Fibroblast of lung (primary cell): ENCODE measurements at regions not wholly inside any gene's neighbourhood (a gene's known extent, or its start where the extent isn't known, plus 50 kb on each side); places are given as distances from the start of the nearest gene placed in this dataset.

ENCODE experiments used
- DNase-seq, 2 donors: peaks; one replicate each; pipeline versions ENCODE4 v3.0.0 to v3.0.0-alpha.2; 2010; ENCODE audit warnings: low read depth in 2 of 2
- H2AFZ ChIP-seq: 2 replicates; pipeline ENCODE4 v1.5.1; 2012; ENCODE audit warnings: low read length, control low read depth, inconsistent platforms
- H3K27ac ChIP-seq: 2 replicates; pipeline ENCODE4 v1.5.1; 2011; ENCODE audit warnings: low read length, control low read depth; ENCODE audit not compliant: insufficient read depth
- H3K27me3 ChIP-seq: 2 replicates; pipeline ENCODE4 v1.5.1; 2011; ENCODE audit warnings: mild to moderate bottlenecking, low read length; ENCODE audit not compliant: control insufficient read depth, insufficient read depth
- H3K36me3 ChIP-seq: 2 replicates; pipeline ENCODE4 v1.5.1; 2011; ENCODE audit warnings: low read length; ENCODE audit not compliant: control insufficient read depth, insufficient read depth
- H3K4me1 ChIP-seq: 2 replicates; pipeline ENCODE4 v1.5.1; 2011; ENCODE audit warnings: low read length; ENCODE audit not compliant: control insufficient read depth, insufficient read depth; ENCODE audit errors: extremely low read depth
- H3K4me2 ChIP-seq: 2 replicates; pipeline ENCODE4 v1.5.1; 2011; ENCODE audit warnings: low read length, control low read depth; ENCODE audit not compliant: insufficient read depth; ENCODE audit errors: extremely low read depth
- H3K4me3 ChIP-seq, 4 experiments: fragments of 200-600 bp in 1 of 4; sonication (generic) in 1 of 4; replicated peaks in 1 of 4; 2 replicates each; pipeline ENCODE4 v1.5.1; 2011 to 2016; ENCODE audit warnings: low read length in 4 of 4, low read depth in 3 of 4, mild to moderate bottlenecking in 3 of 4, control low read depth in 2 of 4, inconsistent platforms in 1 of 4, mixed read lengths in 1 of 4; ENCODE audit not compliant: insufficient read depth in 1 of 4; ENCODE audit errors: control extremely low read depth in 1 of 4
- H3K79me2 ChIP-seq: 2 replicates; pipeline ENCODE4 v1.5.1; 2012; ENCODE audit warnings: mild to moderate bottlenecking, low read length, inconsistent platforms; ENCODE audit not compliant: control insufficient read depth, insufficient read depth
- H3K9ac ChIP-seq: 2 replicates; pipeline ENCODE4 v1.5.1; 2011; ENCODE audit warnings: mild to moderate bottlenecking, low read length, control low read depth; ENCODE audit not compliant: insufficient read depth
- H3K9me3 ChIP-seq: 2 replicates; pipeline ENCODE4 v1.5.1; 2012; ENCODE audit warnings: low read depth, low read length; ENCODE audit not compliant: control insufficient read depth, insufficient read depth
- H4K20me1 ChIP-seq: 2 replicates; pipeline ENCODE4 v1.5.1; 2011; ENCODE audit warnings: low read length; ENCODE audit not compliant: control insufficient read depth, insufficient read depth; ENCODE audit errors: extremely low read depth
- EZH2 ChIP-seq: IDR thresholded peaks from 2 replicates; pipeline ENCODE4 v1.5.1; 2012; ENCODE audit warnings: low read length, control low read depth, mild to moderate bottlenecking; ENCODE audit errors: missing control alignments
- TF ChIP-seq, protein P1 (sequence below), 2 donors: IDR thresholded peaks in 1 of 2; conservative IDR thresholded peaks in 1 of 2; 1 replicate in 1 of 2; 2 replicates in 1 of 2; pipeline ENCODE4 v1.5.1; 2011 to 2012; ENCODE audit warnings: low read length in 2 of 2, control low read depth in 1 of 2, inconsistent platforms in 1 of 2, low read depth in 1 of 2, mild to moderate bottlenecking in 1 of 2

DNA sequence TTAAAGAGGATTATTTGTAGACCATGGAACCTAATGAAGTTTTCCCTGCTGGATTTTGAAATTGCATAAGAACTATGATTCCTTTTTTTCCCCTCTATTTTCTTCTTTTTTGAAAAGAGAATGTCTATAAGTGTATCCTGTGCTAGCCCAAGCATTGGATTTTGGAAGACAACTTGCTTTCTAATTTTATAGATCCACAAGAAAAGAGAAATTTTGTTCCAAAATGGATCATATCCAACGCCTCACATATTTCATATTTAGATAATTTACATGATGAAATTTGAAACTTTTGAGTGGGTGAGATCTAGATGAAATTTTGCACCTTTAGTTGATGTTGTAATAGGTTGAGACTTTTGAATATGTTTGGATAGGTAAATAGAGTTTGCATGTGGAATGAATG, 978.7 kb downstream of the MRPL39 start:
- no peak overlapping the region for H2AFZ ChIP-seq
- no peaks in the 10 kb centered on the region for H3K36me3 ChIP-seq
- no peak overlapping the region for H3K27ac ChIP-seq
- no peak for TF ChIP-seq EZH2
- TF ChIP-seq, protein P1, sequence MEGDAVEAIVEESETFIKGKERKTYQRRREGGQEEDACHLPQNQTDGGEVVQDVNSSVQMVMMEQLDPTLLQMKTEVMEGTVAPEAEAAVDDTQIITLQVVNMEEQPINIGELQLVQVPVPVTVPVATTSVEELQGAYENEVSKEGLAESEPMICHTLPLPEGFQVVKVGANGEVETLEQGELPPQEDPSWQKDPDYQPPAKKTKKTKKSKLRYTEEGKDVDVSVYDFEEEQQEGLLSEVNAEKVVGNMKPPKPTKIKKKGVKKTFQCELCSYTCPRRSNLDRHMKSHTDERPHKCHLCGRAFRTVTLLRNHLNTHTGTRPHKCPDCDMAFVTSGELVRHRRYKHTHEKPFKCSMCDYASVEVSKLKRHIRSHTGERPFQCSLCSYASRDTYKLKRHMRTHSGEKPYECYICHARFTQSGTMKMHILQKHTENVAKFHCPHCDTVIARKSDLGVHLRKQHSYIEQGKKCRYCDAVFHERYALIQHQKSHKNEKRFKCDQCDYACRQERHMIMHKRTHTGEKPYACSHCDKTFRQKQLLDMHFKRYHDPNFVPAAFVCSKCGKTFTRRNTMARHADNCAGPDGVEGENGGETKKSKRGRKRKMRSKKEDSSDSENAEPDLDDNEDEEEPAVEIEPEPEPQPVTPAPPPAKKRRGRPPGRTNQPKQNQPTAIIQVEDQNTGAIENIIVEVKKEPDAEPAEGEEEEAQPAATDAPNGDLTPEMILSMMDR (conservative IDR thresholded peaks at IDR 0.05 in 1 of 2, IDR thresholded peaks at IDR 0.05 in 1 of 2; ENCODE audit: low read depth in 1 of 2, low read length in 2 of 2): no peak
- H4K20me1 ChIP-seq: no peaks in the 10 kb centered on the region
- H3K4me1 ChIP-seq: no peaks in the 10 kb centered on the region
- no peaks in the 10 kb centered on the region for H3K9me3 ChIP-seq
- H3K79me2 ChIP-seq: no peaks in the 10 kb centered on the region
- H3K27me3 ChIP-seq: no peaks in the 10 kb centered on the region
- no peak overlapping the region for H3K9ac ChIP-seq
- H3K4me3 ChIP-seq: no peak overlapping the region
- no peak for DNase-seq
- no peak overlapping the region for H3K4me2 ChIP-seq

DNA sequence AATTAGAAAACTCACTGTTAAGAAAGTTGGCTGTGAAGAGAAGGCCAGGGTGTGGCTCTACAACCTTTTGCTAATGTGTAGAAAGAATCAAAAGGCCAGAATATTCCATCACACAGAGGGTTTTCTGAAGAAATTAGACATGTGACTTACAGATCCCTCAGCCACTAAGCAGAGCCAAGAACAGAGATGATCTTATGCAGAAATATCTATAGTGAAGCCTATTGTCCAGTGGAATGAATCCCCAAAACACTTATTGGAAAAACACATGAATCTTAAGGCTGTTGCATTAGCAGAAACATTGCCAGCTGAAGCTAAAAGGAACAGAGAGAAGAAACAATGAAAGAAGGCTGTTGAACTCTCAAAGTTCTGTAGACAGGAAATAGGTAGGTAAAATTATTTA, 979.2 kb downstream of the MRPL39 start:
- Histone ChIP-seq H3K79me2 (no peaks in the 10 kb centered on the region), H2AFZ (no peak overlapping the region), H3K4me3 (no peak overlapping the region), H3K9ac (no peak overlapping the region), H3K9me3 (no peaks in the 10 kb centered on the region), H3K4me1 (no peaks in the 10 kb centered on the region), H3K27me3 (no peaks in the 10 kb centered on the region), H4K20me1 (no peaks in the 10 kb centered on the region), H3K36me3 (no peaks in the 10 kb centered on the region), H3K4me2 (no peak overlapping the region), H3K27ac (no peak overlapping the region)
- DNase-seq: no peak
- TF ChIP-seq, protein P1 (conservative IDR thresholded peaks at IDR 0.05 in 1 of 2, IDR thresholded peaks at IDR 0.05 in 1 of 2; ENCODE audit: low read depth in 1 of 2, low read length in 2 of 2): no peak

DNA sequence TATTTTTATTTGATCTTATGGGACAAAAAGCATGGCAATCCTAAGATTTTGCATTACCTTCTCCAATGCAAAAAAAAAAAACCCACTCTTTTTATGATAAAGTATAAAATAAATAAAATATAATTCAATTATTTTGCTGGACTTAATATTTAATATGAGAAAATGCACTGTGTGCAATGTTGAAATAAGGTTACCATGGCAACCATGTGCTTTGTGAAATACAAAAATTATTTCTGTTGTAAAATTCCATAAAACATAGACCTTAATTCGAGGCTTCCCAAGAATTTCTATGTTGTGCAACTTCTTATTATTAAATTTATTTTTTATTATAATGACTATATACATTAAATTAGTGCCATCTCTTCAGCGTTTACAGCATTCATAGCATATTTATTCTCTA, 989.5 kb downstream of the MRPL39 start:
- no peaks in the 10 kb centered on the region for H3K27me3 ChIP-seq
- no peaks in the 10 kb centered on the region for H3K4me1 ChIP-seq
- H3K4me2 ChIP-seq: no peak overlapping the region
- H2AFZ ChIP-seq: no peak overlapping the region
- no peak for DNase-seq
- H3K4me3 ChIP-seq: no peak overlapping the region
- no peaks in the 10 kb centered on the region for H4K20me1 ChIP-seq
- no peak overlapping the region for H3K9ac ChIP-seq
- no peaks in the 10 kb centered on the region for H3K79me2 ChIP-seq
- H3K9me3 ChIP-seq: no peaks in the 10 kb centered on the region
- no peak for TF ChIP-seq EZH2
- TF ChIP-seq, protein P1 (conservative IDR thresholded peaks at IDR 0.05 in 1 of 2, IDR thresholded peaks at IDR 0.05 in 1 of 2; ENCODE audit: low read depth in 1 of 2, low read length in 2 of 2): no peak
- H3K36me3 ChIP-seq: no peaks in the 10 kb centered on the region
- no peak overlapping the region for H3K27ac ChIP-seq
